Left forelimb (tissue), 1 donor: ENCODE measurements at regions not wholly inside any gene's neighbourhood (a gene's known extent, or its start where the extent isn't known, plus 50 kb on each side); places are given as distances from the start of the nearest gene placed in this dataset.
A peak's percentile ranks its signal among the peaks of the same experiment; 100 is the strongest.

ENCODE experiments used
- DNase-seq: peaks from one replicate; pipeline ENCODE4 v3.0.0-alpha.2; 2018; ENCODE audit warnings: low spot score

DNA sequence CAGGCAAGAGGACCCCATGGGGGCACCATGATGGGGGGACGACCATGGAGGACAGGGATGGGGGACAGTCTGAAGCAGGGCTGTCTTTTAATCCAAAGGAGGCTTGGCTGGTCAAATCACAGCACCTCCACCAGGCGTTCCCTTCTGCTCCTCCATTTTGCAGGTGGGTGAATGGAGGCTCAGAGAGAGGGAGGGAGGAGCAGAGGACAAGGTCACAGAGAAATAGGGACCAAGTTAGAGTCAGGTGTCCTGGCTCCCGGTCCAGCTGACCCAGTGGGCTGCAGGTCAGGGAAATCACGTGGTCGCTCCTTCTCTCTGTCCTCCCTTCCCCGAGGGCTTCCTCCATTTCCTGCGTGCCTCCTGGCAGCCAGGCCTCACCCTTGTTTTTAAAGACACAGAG lies 156.4 kb upstream of the SMIM23 start:
- no peak for DNase-seq

DNA sequence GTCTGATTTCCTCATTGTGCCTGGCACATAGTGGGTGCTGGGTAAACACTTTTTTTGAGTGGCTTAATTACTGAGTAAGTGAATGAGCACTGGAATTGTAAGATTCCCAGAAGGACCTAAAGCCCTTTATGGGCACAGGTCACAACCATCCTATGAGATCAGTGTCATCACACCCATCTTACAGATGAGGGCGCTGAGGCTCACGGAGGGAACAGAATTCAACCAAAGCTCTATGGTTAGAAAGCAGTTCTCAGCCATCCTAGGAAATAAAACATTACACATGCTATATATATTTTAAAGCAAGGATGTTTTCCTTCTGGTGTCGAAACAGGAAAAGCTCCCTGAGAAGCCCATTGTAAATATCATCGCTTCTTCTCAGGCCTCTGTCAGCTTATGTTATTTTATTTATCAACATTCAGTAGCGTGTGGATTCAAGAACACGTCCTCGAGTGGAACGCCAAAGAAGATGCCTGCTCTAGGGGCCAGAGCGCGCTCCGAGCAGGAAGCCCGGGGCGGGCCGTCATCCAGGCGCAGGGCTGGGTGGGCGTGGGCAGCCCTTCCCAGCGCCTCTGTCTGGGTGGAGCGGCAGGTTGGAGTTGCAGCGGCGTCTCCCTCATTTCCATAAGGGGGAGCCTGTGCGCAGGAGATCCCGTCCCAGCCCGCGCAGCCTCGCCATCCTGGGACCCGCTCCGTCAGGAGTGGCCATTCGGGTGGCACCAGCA lies 155.8 kb upstream of the SMIM23 start:
- peak; percentile 81 for DNase-seq

DNA sequence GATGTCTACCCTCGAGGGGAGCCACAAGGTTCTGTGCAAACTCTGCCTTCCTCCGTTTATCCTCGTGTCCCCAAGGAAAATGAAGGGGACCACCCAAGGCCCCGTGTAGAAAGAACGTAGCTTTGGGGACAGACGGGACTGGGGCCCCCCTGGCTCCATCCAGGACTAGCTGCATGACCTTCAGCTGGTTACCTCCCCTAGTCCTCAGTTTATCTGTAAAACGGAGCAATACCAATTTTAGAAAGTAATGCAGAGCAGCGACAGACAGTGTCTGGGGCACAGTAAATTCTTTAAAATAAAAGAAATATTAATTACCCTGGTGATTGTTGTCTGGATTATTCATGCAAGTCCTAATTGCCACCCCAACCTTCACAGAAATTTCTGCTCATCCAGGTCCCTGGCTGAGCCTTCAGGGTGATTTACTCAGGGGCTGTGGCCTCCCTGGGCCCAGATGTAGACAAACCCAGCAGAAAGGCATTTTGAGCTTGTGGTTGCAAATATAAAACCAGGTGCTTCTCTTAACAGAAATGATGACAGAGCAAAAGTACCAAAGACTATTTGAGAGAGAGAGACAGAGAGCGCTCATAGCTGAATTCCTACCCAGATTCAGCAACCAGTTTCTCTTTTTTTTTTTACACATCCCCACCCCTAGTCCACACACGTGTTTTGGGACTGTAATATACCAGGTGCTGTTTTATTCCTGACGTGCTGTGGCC lies 155.1 kb upstream of the SMIM23 start:
- no peak for DNase-seq

DNA sequence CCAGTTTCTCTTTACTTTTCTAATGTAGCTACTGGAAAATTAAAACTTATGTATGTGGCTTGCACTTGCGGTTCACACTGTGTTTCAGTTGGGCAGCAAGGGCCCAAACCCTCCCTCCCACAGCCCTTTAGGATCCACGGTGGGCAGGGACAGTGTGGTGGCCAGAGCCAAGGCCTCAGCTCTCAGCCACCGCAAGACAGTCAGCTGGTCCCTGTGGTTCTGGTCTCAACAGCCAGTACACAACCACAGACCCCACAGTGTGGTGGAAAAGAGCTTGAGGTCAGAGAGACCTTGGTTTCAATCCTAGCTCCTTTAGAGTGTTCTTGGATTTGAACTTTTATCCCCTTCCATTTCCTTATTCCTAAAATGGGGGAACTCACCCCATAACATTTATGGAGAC lies 153.0 kb upstream of the SMIM23 start:
- no peak for DNase-seq

DNA sequence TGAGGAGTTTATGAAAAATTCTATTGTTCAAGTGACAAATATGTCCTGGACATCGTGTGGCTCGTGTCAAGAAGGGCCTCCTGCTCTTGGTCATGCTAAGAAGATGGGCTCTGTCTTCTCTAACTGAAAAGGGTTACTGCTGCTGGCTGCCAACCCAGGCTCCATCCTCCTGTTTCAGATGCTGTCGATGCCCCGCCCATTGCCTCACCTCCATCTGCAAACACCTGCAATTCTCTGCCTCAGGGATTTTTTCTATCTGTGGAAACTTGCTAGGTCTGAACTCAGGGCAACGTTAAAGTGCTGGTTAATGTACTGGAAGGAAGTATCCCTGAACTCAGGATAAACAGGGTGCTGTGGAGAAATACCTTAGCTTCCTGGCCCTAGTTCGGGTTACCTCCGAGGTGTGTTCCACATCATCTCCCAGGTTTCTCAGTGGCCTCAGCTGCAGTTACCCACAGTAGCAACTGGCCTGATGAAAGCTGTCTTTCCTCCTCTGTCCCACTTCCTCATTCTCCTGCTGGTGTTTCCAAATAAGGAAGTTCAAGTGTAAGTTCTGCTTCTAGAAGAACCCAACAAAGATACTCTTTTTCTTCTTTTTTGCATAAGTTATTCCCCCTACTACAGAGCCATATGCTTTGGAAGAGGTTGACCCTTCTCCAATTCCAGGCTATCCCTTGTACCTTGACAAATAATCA lies 151.7 kb upstream of the SMIM23 start:
- DNase-seq = no peak

DNA sequence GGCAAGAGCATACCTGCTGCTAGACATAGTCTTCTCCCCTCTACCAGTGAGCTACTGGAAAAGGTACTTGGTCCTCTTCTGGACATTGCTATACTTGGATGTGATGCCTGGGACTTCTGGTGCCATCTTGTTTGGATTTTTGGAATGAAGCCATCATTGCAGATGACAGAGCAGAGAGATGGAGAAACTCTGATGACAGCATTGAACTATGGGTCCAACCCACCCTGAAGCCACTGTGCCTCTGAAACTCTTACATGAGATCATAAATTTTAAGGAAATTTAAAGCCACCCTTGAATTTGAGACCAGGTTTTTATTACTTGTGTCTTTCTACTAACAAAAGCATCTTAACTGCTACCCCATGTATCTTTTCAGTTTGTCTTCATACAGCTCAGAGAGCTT lies 151.1 kb upstream of the SMIM23 start:
- no peak for DNase-seq

DNA sequence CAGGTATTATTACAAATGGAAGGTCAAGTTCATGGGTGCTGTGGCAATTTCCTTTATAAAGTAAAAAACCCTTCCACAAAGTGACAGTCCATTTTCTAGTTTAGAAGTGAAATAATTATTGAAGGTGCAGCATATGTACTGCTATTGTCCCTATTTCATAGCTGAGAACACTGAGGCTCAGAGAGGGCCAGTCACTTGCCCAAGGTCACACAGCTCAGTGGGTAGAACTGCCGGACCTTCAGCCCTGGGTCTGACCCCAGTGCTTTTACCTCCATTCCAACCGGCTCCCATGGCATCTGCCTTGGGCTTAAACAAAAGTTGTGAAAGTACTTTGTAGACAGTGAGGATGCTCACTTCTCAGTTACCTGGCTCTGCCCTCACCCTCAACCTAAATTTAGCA lies 150.6 kb upstream of the SMIM23 start:
- DNase-seq = no peak

DNA sequence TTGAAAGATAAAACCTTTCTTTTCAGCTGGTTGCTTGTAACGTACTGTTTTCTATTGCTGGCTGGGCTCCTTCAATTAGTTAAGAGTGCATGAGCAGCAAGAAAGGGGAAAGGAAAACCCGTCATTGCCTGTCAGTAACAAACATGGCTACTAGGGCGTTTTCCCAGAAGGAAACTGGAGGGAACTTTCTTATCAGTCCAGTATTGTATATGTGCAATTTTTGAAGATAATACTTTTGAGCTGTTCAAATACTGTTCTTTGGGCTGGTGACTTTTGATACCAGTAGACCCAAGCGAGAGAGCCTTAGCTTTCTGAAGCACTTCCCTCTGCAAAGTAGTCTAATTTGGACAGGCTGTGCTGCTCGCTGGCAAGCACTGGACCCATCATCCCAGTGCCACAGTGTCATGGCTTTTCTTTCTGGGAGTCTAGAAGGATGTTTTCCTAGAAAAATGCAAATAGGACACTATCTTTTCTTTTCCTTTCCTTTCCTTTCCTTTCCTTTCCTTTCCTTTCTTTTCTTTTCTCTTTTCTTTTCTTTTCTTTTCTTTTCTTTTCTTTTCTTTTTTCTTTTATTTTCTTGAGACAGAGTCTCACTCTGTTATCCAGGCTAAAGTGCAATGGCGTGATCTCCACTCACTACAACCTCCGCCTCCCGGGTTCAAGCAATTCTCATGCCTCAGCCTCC lies 149.9 kb upstream of the SMIM23 start:
- no peak for DNase-seq

DNA sequence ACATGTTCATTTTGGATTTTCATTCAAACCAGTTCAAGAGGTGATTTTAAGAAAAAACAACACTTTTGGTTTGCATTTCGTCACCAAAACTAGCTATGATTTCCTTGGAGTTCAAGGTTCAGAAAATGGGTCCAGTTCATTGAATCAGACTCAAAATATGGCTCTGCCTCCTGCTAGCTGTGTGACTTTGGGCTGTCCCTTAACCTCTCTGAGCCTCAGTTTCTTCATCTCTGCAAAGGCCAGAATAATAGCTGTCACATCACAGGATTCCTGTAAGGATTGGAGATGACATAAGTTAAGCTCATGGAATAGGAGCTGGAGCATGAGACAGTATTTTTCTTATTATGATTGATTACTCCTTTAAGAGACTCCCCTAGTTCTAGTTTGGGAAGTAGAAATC lies 147.8 kb upstream of the SMIM23 start:
- DNase-seq = no peak

DNA sequence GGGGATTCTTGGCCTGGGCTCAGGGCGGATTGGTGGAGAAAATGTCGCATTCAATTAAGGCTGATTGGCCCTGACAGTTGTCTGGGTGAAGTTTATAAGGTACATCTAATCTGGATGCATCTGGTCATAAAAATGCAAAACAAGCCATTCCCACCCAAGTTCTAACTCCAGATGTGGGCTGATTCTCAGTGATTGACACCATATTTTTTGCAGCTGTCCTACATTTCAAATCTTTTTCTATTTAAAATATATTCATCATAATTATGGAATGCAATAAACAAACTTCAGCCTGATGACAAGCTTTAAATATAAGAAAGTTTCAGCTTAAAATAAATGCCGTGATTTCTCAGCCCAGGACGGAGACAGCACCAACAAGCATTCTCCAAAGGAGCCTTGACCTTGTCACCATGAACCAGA lies 146.4 kb upstream of the SMIM23 start:
- no peak for DNase-seq

DNA sequence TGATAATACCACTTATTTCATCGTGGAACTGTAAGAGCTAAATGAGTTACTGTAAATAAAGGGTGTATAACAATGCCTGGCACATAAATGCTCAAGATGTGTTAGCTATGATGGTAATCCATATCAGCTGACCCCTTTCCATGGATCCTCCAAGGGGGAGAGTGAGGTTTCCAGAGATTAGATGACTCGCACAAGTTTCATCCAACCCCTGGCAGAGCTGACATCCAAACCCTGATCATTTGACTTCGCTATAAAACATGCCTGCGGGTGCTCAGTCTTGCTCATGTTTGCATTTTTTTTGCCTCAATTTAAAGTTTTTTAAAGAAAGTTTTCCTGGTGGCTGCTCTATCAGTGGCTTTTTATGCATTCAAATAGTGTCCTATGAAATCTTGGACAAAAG lies 145.7 kb upstream of the SMIM23 start:
- no peak for DNase-seq

DNA sequence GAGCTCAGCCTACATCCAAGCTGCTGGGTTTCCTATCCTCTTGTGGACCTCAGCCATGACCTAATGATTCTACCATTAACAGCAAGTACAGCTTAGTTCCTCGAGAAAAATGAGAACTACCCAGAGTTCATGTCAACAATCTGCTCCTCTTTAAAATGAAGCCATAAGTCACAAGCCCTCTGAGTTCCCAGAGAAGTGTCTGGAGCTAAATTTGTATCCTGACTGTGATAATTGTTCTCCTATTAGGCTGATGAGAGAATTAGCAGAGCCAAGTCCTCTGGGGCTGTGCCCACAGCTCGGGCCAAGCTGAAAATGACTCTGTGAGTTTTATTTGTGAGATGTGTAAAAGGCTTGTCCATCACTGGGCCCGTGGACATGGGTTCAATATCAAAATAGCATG lies 145.1 kb upstream of the SMIM23 start:
- no peak for DNase-seq

DNA sequence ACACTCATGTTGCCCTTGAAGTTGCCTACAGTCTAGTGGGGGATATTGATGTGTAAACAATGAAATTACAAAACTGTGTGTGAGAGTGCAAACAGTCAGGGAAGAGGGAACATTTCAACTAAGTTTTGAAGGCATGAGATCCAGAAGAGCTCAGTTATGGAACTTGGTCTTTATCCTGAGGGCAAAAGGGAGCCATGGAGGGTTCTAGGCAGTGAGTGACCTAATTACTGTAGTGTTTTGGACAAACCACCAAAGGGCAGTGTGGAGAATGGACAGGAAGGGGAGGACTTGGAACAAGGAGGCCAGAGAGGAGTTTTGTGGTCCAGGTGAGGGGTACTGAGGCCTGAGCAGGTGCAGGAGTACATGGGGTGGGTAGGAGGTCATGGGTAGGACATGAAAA lies 143.7 kb upstream of the SMIM23 start:
- no peak for DNase-seq

DNA sequence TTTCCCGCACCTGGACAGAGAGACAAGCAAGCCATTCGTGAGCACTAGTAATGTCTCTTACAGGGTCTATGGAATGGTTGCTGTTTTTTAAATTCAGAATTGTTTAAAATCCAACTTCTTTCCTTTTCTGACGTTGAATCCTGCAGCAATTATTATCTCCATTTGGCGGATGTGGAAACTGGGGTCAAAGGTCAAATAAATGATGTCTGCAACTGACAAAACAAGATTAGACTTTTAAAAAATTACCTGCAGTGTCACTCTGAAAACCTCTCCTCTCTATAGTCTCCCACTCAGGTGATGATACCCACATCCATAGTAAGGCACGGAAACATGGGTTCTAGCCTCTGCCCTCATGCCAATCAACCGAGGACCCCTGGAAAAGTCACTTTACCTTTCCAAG lies 142.7 kb upstream of the SMIM23 start:
- no peak for DNase-seq

DNA sequence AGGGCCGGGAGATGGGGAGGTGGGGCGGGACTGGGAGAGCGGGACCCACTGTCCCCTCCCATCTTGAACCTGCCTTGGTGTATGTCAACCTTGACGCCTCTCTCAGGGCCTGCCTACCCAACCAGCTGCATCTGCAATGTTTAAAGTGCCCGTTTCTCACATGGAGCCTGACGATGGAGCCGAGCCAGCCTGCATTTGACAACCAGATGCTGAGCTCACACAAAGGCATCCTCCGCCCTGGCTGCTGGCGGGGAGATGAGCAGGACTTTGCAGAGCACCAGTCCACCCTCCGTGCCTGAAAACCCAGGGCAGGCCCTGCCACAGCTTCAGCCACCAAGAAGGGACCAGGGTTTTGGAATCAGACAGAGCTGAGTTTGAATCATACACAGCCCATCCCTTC lies 141.1 kb upstream of the SMIM23 start:
- no peak for DNase-seq

DNA sequence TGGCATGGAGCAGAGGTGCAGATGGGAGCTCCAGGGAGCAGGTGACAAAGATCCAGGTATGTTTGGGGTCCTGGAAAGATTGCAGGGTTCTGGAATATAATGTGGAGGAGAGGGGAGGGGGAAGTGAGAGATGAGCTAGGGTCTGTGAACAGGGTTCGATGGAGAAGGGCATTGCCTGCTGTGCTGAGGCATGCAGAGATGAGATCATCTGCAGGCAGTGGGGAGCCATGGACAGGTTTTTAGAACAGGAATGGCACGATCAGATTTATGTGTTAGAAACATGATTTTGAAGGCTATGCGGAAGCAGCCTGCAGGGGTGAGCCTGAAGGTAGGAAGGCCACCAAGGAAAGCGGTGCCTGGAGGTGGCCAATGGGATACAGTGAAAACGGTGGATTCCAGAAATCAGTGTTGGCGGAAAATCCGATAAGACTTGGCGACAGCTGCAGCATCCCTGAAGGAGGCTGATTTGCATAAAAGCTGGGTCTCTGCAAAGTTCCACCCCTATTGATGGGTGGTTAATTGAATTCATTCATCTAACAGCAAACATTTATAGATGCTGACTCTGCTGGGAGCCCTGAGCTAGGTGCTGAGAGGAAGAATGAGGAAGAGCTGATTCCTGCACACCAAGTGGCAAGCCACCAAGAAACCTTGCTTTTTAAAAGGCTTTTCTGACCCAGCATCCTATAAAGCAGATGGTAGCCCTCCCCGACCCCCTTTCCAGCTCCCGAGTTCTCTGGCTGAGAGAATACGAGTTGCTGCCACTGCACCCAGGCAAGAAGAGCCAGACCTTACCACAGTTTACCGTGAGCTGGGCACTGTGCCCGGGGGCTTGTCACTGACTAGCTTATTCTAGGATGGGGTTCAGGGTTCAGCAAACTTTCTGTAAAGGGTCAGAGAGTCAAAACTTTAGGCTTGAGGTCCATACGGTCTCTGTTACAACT lies 139.2 kb upstream of the SMIM23 start:
- no peak for DNase-seq

DNA sequence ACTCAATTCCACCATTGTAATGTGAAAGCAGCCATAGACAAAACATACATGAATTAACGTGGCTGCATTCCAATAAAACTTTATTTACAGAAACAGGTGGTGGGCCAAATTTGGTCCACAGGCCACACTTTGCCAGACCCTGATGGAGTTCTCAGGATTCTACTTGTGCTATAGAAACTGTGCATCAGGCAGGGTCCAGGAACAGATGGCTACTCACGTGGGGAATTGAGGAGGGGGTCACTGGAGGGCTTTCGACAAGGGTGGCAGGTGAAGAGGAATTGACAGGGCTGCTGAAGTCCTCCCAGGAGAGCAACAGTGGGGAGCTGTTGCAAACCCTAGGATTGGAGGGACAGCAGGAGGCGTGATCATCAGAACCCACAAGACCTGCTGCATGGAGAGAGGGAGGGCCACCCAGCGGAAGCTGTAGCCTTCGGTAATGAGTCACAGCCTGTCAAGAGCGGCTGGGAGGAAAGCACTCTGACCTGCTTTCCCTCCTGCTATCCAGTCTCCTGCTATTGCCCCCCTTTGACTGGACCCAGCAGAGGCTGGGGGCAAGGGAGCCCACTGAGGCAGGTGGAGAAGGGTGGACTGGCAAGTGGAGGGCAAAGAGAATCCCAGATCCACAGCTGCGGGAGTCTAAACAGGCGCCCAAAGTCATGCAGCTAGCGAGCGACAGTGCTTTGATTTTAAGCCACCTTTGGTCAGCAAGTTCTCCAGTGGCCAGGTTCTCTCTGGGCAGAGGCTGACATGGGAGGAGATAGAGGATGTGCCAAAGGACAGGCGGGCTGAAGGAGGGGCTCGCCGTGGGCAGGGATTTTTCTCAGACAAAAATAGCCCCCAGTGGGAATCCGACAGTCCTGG lies 138.3 kb upstream of the SMIM23 start:
- no peak for DNase-seq

DNA sequence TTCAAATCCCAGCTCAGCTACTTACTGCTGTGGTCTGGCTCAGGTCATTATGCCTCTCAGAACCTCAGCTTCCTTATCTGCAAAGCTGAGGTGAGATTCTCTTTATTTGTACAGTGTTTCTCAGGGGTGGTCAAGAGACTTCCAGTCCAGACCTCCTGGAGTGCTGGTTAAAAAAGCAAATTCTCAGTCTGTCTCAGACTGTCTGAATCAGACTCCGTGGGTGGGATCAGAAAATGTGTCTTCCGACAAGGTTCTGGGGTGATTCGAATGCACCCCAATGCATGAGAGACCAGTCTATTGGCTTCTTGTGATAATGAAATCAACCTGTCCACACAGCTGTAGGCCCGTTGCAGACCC lies 137.7 kb upstream of the SMIM23 start:
- no peak for DNase-seq

DNA sequence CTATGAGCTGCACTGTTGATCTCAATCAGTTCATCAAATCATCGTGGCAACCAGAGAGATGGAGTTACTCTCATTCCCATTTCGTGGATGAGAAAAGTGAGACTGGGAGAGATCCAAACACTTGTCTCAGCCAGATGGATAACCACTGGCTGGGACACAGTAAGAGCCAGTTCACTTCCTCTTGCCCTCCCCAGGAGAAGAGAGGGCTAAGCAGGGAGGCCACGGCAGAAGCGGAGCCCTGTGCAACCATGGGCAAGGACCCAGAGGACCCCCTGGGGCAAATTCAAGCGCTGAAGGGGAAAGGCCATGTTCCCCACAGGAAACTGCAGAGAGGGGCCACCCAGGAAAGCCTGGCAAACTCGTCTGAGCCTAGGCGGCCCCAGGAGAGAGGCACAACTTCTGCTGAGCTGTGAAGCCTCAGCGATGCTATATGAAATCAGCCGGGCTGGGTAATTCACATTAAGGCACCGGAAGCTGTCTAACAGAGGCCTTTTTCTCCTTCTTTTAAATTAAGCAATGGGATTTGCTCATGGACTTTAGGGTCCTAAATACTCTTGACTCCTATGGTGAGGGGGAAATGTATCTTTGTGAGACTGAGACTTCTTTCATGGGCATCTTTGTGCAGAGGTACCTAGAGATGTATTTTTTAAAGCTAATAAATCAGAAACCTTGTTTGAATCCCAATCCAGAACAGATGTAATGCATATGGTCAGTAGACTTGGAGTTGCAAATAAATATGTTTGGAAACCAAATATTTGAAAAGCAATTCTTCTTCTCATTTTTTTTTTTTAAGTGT lies 137.1 kb upstream of the SMIM23 start:
- no peak for DNase-seq

DNA sequence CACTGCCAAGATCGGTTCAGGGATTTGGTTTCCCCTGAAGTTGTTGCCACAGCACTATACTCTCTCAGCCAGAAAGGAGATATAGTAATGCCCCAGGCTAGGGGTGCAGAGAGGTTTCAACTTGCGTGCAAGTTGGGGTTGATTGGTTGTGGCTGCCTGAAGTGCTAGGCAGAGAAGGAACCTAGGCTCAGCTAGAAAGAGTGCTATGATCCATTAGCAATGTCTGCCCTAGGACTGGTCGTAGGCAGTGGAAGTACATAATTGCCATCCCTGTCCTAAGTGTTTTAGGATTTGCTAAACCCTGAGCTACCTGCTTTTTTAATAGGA lies 136.6 kb upstream of the SMIM23 start:
- no peak for DNase-seq
